BJ (cell line): ENCODE measurements at regions not wholly inside any gene's neighbourhood (a gene's known extent, or its start where the extent isn't known, plus 50 kb on each side); places are given as distances from the start of the nearest gene placed in this dataset.
A peak's percentile ranks its signal among the peaks of the same experiment; 100 is the strongest.

Source experiments
- CTCF ChIA-PET: fragments of 350-600 bp; formaldehyde crosslinking; extraction: SDS; loops from one replicate; lab custom pipeline; 2021; ENCODE audit warnings: antibody characterized with exemption, inconsistent platforms; lab: Yijun Ruan, JAX
- POLR2A ChIA-PET: fragments of 300-600 bp; sonication (Branson Sonifier 250); formaldehyde crosslinking; extraction: SDS; loops from one replicate; lab custom pipeline; 2021; ENCODE audit warnings: antibody characterized with exemption; lab: Charles Lee
- DNase-seq: peaks from one replicate; pipeline ENCODE4 v3.0.0-alpha.2; 2011; ENCODE audit warnings: low read depth
- H3K27me3 ChIP-seq: 2 replicates; pipeline ENCODE4 v1.6.0; 2011; ENCODE audit warnings: low read length; ENCODE audit not compliant: control insufficient read depth, insufficient read depth
- H3K36me3 ChIP-seq: 2 replicates; pipeline ENCODE4 v1.5.1; 2011; ENCODE audit warnings: low read length; ENCODE audit not compliant: control insufficient read depth, insufficient read depth
- H3K4me3 ChIP-seq: 2 replicates; pipeline ENCODE4 v1.5.1; 2011; ENCODE audit warnings: low read depth, mild to moderate bottlenecking, control low read depth, low read length
- TF ChIP-seq, protein P1 (sequence below): IDR thresholded peaks from 2 replicates; pipeline ENCODE4 v1.5.1; 2011; ENCODE audit warnings: low read depth, mild to moderate bottlenecking, control low read depth, inconsistent platforms, low read length, moderate library complexity; ENCODE audit not compliant: insufficient read depth

DNA sequence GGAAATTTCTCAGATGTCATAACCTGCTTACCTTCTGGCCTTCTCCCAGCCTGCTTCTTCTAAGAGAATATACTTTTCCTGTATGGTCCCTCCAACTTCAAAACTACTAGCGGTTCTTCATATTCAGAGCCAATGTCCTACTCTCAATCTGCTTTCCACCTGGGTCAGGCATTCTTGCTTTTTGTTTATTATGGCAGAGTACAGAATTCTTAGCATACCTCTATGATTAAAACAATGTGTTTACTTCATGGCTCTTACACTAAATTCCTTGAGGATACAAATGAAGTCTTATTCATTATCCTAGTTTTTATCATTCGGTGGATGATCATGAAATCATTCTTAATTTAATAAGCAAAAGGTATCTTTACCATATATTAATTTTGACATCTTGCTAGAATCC lies 484.2 kb upstream of the SLITRK1 start:
- Histone ChIP-seq H3K4me3 (no peak overlapping the region), H3K36me3 (no peaks in the 10 kb centered on the region), H3K27me3 (no peaks in the 10 kb centered on the region)
- TF ChIP-seq, protein P1, sequence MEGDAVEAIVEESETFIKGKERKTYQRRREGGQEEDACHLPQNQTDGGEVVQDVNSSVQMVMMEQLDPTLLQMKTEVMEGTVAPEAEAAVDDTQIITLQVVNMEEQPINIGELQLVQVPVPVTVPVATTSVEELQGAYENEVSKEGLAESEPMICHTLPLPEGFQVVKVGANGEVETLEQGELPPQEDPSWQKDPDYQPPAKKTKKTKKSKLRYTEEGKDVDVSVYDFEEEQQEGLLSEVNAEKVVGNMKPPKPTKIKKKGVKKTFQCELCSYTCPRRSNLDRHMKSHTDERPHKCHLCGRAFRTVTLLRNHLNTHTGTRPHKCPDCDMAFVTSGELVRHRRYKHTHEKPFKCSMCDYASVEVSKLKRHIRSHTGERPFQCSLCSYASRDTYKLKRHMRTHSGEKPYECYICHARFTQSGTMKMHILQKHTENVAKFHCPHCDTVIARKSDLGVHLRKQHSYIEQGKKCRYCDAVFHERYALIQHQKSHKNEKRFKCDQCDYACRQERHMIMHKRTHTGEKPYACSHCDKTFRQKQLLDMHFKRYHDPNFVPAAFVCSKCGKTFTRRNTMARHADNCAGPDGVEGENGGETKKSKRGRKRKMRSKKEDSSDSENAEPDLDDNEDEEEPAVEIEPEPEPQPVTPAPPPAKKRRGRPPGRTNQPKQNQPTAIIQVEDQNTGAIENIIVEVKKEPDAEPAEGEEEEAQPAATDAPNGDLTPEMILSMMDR: no peak
- peak; percentile 50 for DNase-seq
- POLR2A ChIA-PET: no interaction called here
- CTCF ChIA-PET: no interaction called here

DNA sequence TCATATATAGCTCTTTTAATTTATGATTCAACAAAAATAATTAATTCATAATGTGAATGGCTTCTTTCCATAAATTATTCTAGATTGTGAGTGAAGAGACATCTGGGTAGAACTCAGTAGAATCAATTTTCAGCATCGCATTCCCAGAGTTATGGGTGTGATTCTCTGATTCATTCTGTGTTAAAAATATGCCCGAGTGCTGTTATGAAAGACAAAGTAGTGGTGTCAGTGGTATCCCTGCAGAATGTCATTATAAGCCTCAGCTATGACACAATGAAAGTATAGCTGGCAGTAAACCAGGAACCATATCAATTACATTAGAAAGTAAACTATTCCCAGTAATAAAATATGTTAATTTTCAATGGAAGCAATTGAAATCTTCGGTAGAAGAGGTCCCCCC lies 480.5 kb upstream of the SLITRK1 start:
- Histone ChIP-seq H3K27me3 (no peaks in the 10 kb centered on the region), H3K36me3 (no peaks in the 10 kb centered on the region), H3K4me3 (no peak overlapping the region)
- DNase-seq: no peak
- TF ChIP-seq, protein P1: no peak
- CTCF ChIA-PET: no interaction called here
- POLR2A ChIA-PET: no interaction called here

GRCh38 chr13:84360822-84361221 lies 478.5 kb upstream of the SLITRK1 start:
- POLR2A ChIA-PET: no interaction called here
- H3K27me3 ChIP-seq: no peaks in the 10 kb centered on the region
- no peak overlapping the region for H3K4me3 ChIP-seq
- no peak for DNase-seq
- CTCF ChIA-PET: no interaction called here
- H3K36me3 ChIP-seq: no peaks in the 10 kb centered on the region
- TF ChIP-seq, protein P1: no peak

- Histone ChIP-seq H3K36me3 (no peaks in the 10 kb centered on the region), H3K4me3 (no peak overlapping the region), H3K27me3 (no peaks in the 10 kb centered on the region)
- DNase-seq: no peak
- TF ChIP-seq, protein P1: no peak
- CTCF ChIA-PET: no interaction called here
- POLR2A ChIA-PET: no interaction called here
Measured at GRCh38 chr13:84358601-84359000, 476.3 kb upstream of the SLITRK1 start.

GRCh38 chr13:84352946-84353345 lies 470.7 kb upstream of the SLITRK1 start:
- DNase-seq: peak; percentile 23
- ChIA-PET POLR2A (no interaction called here), CTCF (interaction anchor here (0.7 kb wide), 1 partner anchor 15 kb away, joined by 3 read pairs; no protein-coding TSS in a partner anchor)
- Histone ChIP-seq H3K36me3 (no peaks in the 10 kb centered on the region), H3K27me3 (no peaks in the 10 kb centered on the region), H3K4me3 (no peak overlapping the region)
- TF ChIP-seq, protein P1: no peak
